ENCODE measurements at regions not wholly inside any gene's neighbourhood (a gene's known extent, or its start where the extent isn't known, plus 50 kb on each side); places are given as distances from the start of the nearest gene placed in this dataset.

DNA sequence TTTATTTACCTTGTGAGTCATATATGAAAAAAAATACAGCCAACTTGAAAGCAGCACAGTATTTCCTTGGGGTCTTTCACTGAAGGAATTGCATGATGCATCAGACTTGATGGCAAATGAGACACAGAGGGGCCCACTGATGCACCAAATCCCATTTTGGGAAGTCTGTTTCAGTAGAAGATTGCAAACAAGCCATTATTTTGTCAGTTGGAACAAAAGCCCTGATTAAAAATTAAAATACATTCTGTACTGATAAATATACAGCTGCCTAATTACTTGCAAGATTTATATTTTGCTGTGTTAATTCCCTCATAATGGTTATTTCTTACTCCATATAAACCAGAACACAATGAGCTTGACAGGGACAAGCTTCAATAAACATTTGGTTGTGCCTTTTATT lies 370.4 kb downstream of the SUCLG1 start:
- Histone ChIP-seq H3K79me2 (ENCODE audit: control insufficient read depth, insufficient read depth, low read length) (no peaks in the 10 kb centered on the region), H3K9me3 (ENCODE audit: control insufficient read depth, insufficient read depth, low read depth, low read length) (no peaks in the 10 kb centered on the region), H3K36me3 (ENCODE audit: control insufficient read depth, insufficient read depth, low read length) (no peaks in the 10 kb centered on the region), H3K4me2 (ENCODE audit: extremely low read depth, insufficient read depth, low read length) (no peak overlapping the region), H4K20me1 (ENCODE audit: control insufficient read depth, extremely low read depth, insufficient read depth, low read length) (no peaks in the 10 kb centered on the region), H2AFZ (ENCODE audit: low read length) (no peak overlapping the region), H3K4me1 (ENCODE audit: control insufficient read depth, extremely low read depth, insufficient read depth, low read length) (no peaks in the 10 kb centered on the region), H3K27ac (ENCODE audit: insufficient read depth, low read length) (no peak overlapping the region), H3K9ac (ENCODE audit: insufficient read depth, low read length) (no peak overlapping the region), H3K4me3 (replicated peaks in 1 of 4; ENCODE audit: control extremely low read depth in 1 of 4, insufficient read depth in 1 of 4, low read depth in 3 of 4, low read length in 4 of 4) (no peak overlapping the region), H3K27me3 (ENCODE audit: control insufficient read depth, insufficient read depth, low read length) (no peaks in the 10 kb centered on the region)
- TF ChIP-seq EZH2 (IDR thresholded peaks at IDR 0.05; ENCODE audit: low read length, missing control alignments) (no peak), CTCF (conservative IDR thresholded peaks at IDR 0.05 in 1 of 2, IDR thresholded peaks at IDR 0.05 in 1 of 2; ENCODE audit: low read depth in 1 of 2, low read length in 2 of 2) (no peak)
- DNase-seq (ENCODE audit: low read depth in 2 of 2), result no peak

GRCh38 chr2:84085562-84085961 lies 373.5 kb downstream of the SUCLG1 start:
- TF ChIP-seq CTCF (conservative IDR thresholded peaks at IDR 0.05 in 1 of 2, IDR thresholded peaks at IDR 0.05 in 1 of 2; ENCODE audit: low read depth in 1 of 2, low read length in 2 of 2) (no peak), EZH2 (IDR thresholded peaks at IDR 0.05; ENCODE audit: low read length, missing control alignments) (no peak)
- no peaks in the 10 kb centered on the region for H3K4me1 ChIP-seq (ENCODE audit: control insufficient read depth, extremely low read depth, insufficient read depth, low read length)
- H3K4me3 ChIP-seq (replicated peaks in 1 of 4; ENCODE audit: control extremely low read depth in 1 of 4, insufficient read depth in 1 of 4, low read depth in 3 of 4, low read length in 4 of 4), result no peak overlapping the region
- no peaks in the 10 kb centered on the region for H3K79me2 ChIP-seq (ENCODE audit: control insufficient read depth, insufficient read depth, low read length)
- H3K9me3 ChIP-seq (ENCODE audit: control insufficient read depth, insufficient read depth, low read depth, low read length), result no peaks in the 10 kb centered on the region
- no peaks in the 10 kb centered on the region for H3K27me3 ChIP-seq (ENCODE audit: control insufficient read depth, insufficient read depth, low read length)
- DNase-seq (ENCODE audit: low read depth in 2 of 2), result no peak
- no peaks in the 10 kb centered on the region for H4K20me1 ChIP-seq (ENCODE audit: control insufficient read depth, extremely low read depth, insufficient read depth, low read length)
- no peak overlapping the region for H3K27ac ChIP-seq (ENCODE audit: insufficient read depth, low read length)
- no peak overlapping the region for H2AFZ ChIP-seq (ENCODE audit: low read length)
- H3K36me3 ChIP-seq (ENCODE audit: control insufficient read depth, insufficient read depth, low read length), result no peaks in the 10 kb centered on the region
- no peak overlapping the region for H3K9ac ChIP-seq (ENCODE audit: insufficient read depth, low read length)
- no peak overlapping the region for H3K4me2 ChIP-seq (ENCODE audit: extremely low read depth, insufficient read depth, low read length)

- Histone ChIP-seq H3K9ac (ENCODE audit: insufficient read depth, low read length) (no peak overlapping the region), H3K36me3 (ENCODE audit: control insufficient read depth, insufficient read depth, low read length) (no peaks in the 10 kb centered on the region), H3K27me3 (ENCODE audit: control insufficient read depth, insufficient read depth, low read length) (no peaks in the 10 kb centered on the region), H4K20me1 (ENCODE audit: control insufficient read depth, extremely low read depth, insufficient read depth, low read length) (no peaks in the 10 kb centered on the region), H3K27ac (ENCODE audit: insufficient read depth, low read length) (no peak overlapping the region), H3K9me3 (ENCODE audit: control insufficient read depth, insufficient read depth, low read depth, low read length) (no peaks in the 10 kb centered on the region), H3K79me2 (ENCODE audit: control insufficient read depth, insufficient read depth, low read length) (no peaks in the 10 kb centered on the region), H3K4me2 (ENCODE audit: extremely low read depth, insufficient read depth, low read length) (no peak overlapping the region), H3K4me3 (replicated peaks in 1 of 4; ENCODE audit: control extremely low read depth in 1 of 4, insufficient read depth in 1 of 4, low read depth in 3 of 4, low read length in 4 of 4) (no peak overlapping the region), H2AFZ (ENCODE audit: low read length) (no peak overlapping the region), H3K4me1 (ENCODE audit: control insufficient read depth, extremely low read depth, insufficient read depth, low read length) (no peaks in the 10 kb centered on the region)
- DNase-seq (ENCODE audit: low read depth in 2 of 2), result no peak
- TF ChIP-seq CTCF (conservative IDR thresholded peaks at IDR 0.05 in 1 of 2, IDR thresholded peaks at IDR 0.05 in 1 of 2; ENCODE audit: low read depth in 1 of 2, low read length in 2 of 2) (no peak), EZH2 (IDR thresholded peaks at IDR 0.05; ENCODE audit: low read length, missing control alignments) (no peak)
Measured at GRCh38 chr2:84084856-84085255, 374.2 kb downstream of the SUCLG1 start.

Data from fibroblast of lung (primary cell).